Gastroesophageal sphincter (tissue), 4 donors: ENCODE measurements at regions not wholly inside any gene's neighbourhood (a gene's known extent, or its start where the extent isn't known, plus 50 kb on each side); places are given as distances from the start of the nearest gene placed in this dataset.
"Not testable (repeated sequence)": the region's sequence is repeated elsewhere in the genome, so short reads cannot be mapped to it uniquely, and the experiment has no call there.

ENCODE experiments used
- ATAC-seq: fragments of 150-250 bp; one replicate; pipeline ENCODE4 v1.9.1; 2016; ENCODE audit warnings: mild to moderate bottlenecking, moderate library complexity
- H3K27ac ChIP-seq, 4 donors: fragments of 200-600 bp; sonication (generic) in 3 of 4; 1 replicate in 3 of 4; 2 replicates in 1 of 4; pipeline ENCODE4 v1.5.1; 2016 to 2019
- H3K27me3 ChIP-seq: fragments of 200-600 bp; sonication (generic); one replicate; pipeline ENCODE4 v1.5.1; 2019
- H3K36me3 ChIP-seq, 2 donors: fragments of 200-600 bp; sonication (generic); one replicate each; pipeline ENCODE4 v1.5.1; 2019; ENCODE audit warnings: control low read depth in 1 of 2
- H3K4me1 ChIP-seq, 3 donors: fragments of 200-600 bp; sonication (generic); 1 replicate in 2 of 3; 2 replicates in 1 of 3; pipeline ENCODE4 v1.5.1; 2016 to 2019; ENCODE audit warnings: control low read depth in 2 of 3
- H3K4me3 ChIP-seq, 2 donors: fragments of 200-600 bp; sonication (generic); one replicate each; pipeline ENCODE4 v1.5.1; 2019; ENCODE audit warnings: mild to moderate bottlenecking in 1 of 2, moderate library complexity in 1 of 2
- H3K9me3 ChIP-seq, 3 donors: fragments of 200-600 bp; sonication (generic); one replicate each; pipeline ENCODE4 v1.5.1; 2017 to 2019; ENCODE audit warnings: control low read depth in 2 of 3
- EP300 ChIP-seq: sonication (generic); formaldehyde crosslinking; IDR thresholded peaks from one replicate; pipeline ENCODE4 v1.6.1; 2017; ENCODE audit warnings: antibody characterized with exemption, mild to moderate bottlenecking
- POLR2A ChIP-seq, 2 donors: fragments of 450-650 bp; IDR thresholded peaks; one replicate each; pipeline ENCODE4 v1.6.1; 2017; ENCODE audit warnings: antibody characterized with exemption in 2 of 2, mild to moderate bottlenecking in 2 of 2, moderate library complexity in 1 of 2
- POLR2AphosphoS5 ChIP-seq: sonication (generic); formaldehyde crosslinking; IDR thresholded peaks from one replicate; pipeline ENCODE4 v1.6.1; 2017; ENCODE audit warnings: antibody characterized with exemption
- WGBS, 2 donors: methylation state at CpG; one replicate each; pipeline ENCODE4 v1.1.5; 2018; ENCODE audit warnings: low coverage in 1 of 2; 5-methylcytosine and 5-hydroxymethylcytosine counted together
- TF ChIP-seq, protein P1 (sequence below), 4 experiments: fragments of 200-600 bp in 2 of 4; fragments of 450-650 bp in 2 of 4; sonication (generic) in 1 of 4; IDR thresholded peaks; one replicate each; pipeline ENCODE4 v1.5.1; 2017 to 2019; ENCODE audit warnings: antibody characterized with exemption in 4 of 4, mild to moderate bottlenecking in 2 of 4, moderate library complexity in 2 of 4

DNA sequence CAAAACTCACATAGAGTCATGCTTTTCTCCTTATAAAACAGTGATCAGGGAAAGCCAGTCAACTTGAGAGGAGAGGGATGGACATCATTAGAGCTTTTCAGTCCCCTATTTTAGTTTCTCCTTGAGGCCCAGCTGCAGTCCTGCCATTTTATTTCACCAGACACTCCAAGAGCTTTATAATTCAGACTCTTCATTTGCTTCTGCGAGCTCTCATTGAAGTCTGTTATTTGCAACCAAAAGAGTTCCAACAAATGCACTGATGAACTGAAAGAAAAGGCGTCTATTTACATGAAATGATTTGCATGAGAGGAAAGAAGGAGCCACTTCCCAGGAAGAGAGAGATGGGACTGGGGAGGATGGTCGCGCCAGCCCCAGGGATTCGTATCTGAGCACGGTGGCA is 86.8 kb downstream of the NDUFA12 start:
- WGBS, 2 donors = 80 to 92% methylated on average over 5 to 6 of the region's 6 CpGs
- TF ChIP-seq POLR2AphosphoS5 (no peak), POLR2A (IDR thresholded peaks at IDR 0.05) (no peak), EP300 (no peak)
- TF ChIP-seq, protein P1, sequence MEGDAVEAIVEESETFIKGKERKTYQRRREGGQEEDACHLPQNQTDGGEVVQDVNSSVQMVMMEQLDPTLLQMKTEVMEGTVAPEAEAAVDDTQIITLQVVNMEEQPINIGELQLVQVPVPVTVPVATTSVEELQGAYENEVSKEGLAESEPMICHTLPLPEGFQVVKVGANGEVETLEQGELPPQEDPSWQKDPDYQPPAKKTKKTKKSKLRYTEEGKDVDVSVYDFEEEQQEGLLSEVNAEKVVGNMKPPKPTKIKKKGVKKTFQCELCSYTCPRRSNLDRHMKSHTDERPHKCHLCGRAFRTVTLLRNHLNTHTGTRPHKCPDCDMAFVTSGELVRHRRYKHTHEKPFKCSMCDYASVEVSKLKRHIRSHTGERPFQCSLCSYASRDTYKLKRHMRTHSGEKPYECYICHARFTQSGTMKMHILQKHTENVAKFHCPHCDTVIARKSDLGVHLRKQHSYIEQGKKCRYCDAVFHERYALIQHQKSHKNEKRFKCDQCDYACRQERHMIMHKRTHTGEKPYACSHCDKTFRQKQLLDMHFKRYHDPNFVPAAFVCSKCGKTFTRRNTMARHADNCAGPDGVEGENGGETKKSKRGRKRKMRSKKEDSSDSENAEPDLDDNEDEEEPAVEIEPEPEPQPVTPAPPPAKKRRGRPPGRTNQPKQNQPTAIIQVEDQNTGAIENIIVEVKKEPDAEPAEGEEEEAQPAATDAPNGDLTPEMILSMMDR (IDR thresholded peaks at IDR 0.05) = no peak
- ATAC-seq = no peak
- Histone ChIP-seq H3K27me3 (no peaks in the 10 kb centered on the region), H3K4me3 (no peak overlapping the region), H3K9me3 (peaks cover 0 to 6% (median 0%) of the 10 kb centered on the region in 3 donors), H3K4me1 (no peaks in the 10 kb centered on the region), H3K36me3 (no peaks in the 10 kb centered on the region), H3K27ac (no peak overlapping the region)

DNA sequence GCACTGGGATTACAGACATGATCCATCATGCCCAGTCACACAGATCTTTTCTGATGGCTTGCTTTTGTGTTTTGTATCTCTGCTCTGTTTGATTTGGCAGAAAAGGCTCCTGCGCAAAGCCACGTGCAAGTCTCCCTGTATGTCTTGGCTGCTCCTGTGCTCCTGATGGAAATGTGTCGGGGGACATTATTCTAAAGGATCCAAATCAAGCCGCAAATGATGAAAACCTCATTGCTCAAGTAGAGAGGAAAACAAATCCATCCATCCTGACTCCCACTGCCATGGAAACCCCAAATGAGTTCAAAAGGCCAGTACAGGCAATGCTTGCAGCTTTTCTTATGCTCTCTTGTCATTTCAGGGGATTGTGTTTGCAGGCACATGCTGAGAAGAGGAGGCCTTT is 93.8 kb downstream of the NDUFA12 start:
- no peak overlapping the region for H3K4me3 ChIP-seq
- no peak overlapping the region for H3K27ac ChIP-seq
- peaks cover 0 to 6% (median 0%) of the 10 kb centered on the region in 3 donors for H3K9me3 ChIP-seq
- no peak for ATAC-seq
- H3K27me3 ChIP-seq = no peaks in the 10 kb centered on the region
- WGBS, 2 donors = 60 to 63% methylated on average over 4 of the region's 4 CpGs
- no peaks in the 10 kb centered on the region for H3K4me1 ChIP-seq
- TF ChIP-seq, protein P1 (IDR thresholded peaks at IDR 0.05) = no peak
- TF ChIP-seq EP300 (no peak), POLR2AphosphoS5 (no peak), POLR2A (IDR thresholded peaks at IDR 0.05) (no peak)
- no peaks in the 10 kb centered on the region for H3K36me3 ChIP-seq

DNA sequence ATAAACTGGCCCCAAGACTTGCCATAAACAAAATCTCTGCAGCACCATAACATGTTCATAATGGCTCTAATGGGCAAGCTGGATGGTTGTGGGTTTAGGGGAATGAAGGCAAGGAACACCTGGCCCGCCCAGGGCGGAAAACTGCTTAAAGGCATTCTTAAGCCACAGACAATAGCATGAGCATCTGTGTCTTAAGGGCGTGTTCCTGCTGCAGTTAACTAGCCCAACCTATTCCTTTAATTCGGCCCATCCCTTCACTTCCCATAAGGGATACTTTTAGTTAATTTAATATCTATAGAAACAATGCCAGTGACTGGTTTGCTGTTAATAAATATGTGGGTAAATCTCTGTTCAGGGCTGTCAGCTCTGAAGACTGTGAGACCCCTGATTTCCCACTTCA is 97.7 kb downstream of the NDUFA12 start:
- not testable (repeated sequence) for ATAC-seq, H3K9me3 ChIP-seq, H3K4me1 ChIP-seq, H3K36me3 ChIP-seq, H3K27ac ChIP-seq, H3K4me3 ChIP-seq, H3K27me3 ChIP-seq
- WGBS, 2 donors = 98 to 100% methylated on average over 2 to 4 of the region's 4 CpGs

DNA sequence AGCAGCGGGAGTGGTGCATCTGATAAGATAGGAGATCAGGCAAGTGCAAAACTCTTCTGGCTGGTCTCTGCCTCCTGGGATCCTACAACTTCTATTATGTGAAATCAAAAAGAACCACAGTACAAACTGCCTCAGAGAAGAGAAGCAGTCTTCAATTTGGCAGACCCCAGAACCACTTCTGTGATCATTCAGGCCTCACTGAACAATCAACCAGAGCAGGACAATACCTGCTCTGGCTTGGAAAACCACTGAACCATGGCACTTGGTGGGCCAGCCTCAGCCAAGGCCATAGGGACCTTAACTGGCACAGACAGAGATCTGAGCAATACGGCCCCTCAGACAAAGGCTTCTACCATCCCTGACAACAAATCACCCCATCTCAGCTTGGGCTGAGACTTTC is 103.0 kb downstream of the NDUFA12 start:
- no peak for ATAC-seq
- 100% methylated on average over 1 of the region's 2 CpGs; no CpG with 5 or more reads in 1 of the 2 donors for WGBS, 2 donors
- Histone ChIP-seq H3K9me3 (no peaks in the 10 kb centered on the region), H3K27me3 (no peaks in the 10 kb centered on the region), H3K27ac (no peak overlapping the region), H3K36me3 (no peaks in the 10 kb centered on the region), H3K4me1 (no peaks in the 10 kb centered on the region), H3K4me3 (no peak overlapping the region)
- TF ChIP-seq, protein P1 (IDR thresholded peaks at IDR 0.05) = no peak
- TF ChIP-seq POLR2AphosphoS5 (no peak), EP300 (no peak), POLR2A (IDR thresholded peaks at IDR 0.05) (no peak)

DNA sequence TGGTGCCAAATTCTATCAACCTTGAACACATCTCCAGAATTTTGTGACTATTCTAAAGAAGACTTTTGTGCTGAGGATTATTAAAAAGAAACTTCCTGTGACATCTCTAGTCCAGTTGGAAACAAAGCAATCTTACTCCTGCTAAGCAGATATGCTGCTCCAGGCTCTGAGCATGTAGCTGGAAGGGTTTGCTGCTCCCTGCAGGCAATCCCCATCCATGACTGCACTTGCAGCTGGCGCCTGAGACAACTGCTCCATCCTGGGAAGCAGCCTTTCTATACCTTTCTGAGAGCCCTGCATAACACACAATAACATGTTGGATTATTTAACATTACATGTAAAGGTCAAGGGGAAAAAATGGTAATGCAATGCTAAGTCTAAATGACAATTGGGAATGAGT is 105.1 kb downstream of the NDUFA12 start:
- H3K9me3 ChIP-seq = no peaks in the 10 kb centered on the region
- H3K27ac ChIP-seq = no peak overlapping the region
- no peaks in the 10 kb centered on the region for H3K36me3 ChIP-seq
- no peaks in the 10 kb centered on the region for H3K27me3 ChIP-seq
- H3K4me1 ChIP-seq = no peaks in the 10 kb centered on the region
- no peak overlapping the region for H3K4me3 ChIP-seq
- no peak for ATAC-seq
- TF ChIP-seq, protein P1 (IDR thresholded peaks at IDR 0.05) = peak in 2 of 4 experiments; percentile 4 to 43
- TF ChIP-seq POLR2AphosphoS5 (no peak), POLR2A (IDR thresholded peaks at IDR 0.05) (no peak), EP300 (no peak)
- 86% methylated on average over 1 of the region's 1 CpG; no CpG with 5 or more reads in 1 of the 2 donors for whole genome bisulfite sequencing, 2 donors
